ENCODE measurements at regions not wholly inside any gene's neighbourhood (a gene's known extent, or its start where the extent isn't known, plus 50 kb on each side); places are given as distances from the start of the nearest gene placed in this dataset.

- 91 to 94% methylated on average over 6 of the region's 6 CpGs for WGBS, 2 donors
- Histone ChIP-seq H3K4me1 (no peaks in the 10 kb centered on the region), H3K27ac (no peak overlapping the region), H3K36me3 (no peaks in the 10 kb centered on the region), H3K9me3 (no peaks in the 10 kb centered on the region), H3K4me3 (no peak overlapping the region), H3K27me3 (no peaks in the 10 kb centered on the region)
- DNase-seq (ENCODE audit: low spot score in 2 of 2): no peak
- no peak for TF ChIP-seq POLR2A (IDR thresholded peaks at IDR 0.05)
- no peak for TF ChIP-seq CTCF (IDR thresholded peaks at IDR 0.05)
These were observed 167.2 kb downstream of the LMO4 start for GRCh38 chr1:87495870-87496269.

GRCh38 chr1:87497380-87498203 lies 168.9 kb downstream of the LMO4 start:
- H3K9me3 ChIP-seq: no peaks in the 10 kb centered on the region
- H3K27ac ChIP-seq: no peak overlapping the region
- H3K4me3 ChIP-seq: no peak overlapping the region
- no peaks in the 10 kb centered on the region for H3K27me3 ChIP-seq
- H3K4me1 ChIP-seq: no peaks in the 10 kb centered on the region
- TF ChIP-seq POLR2A (IDR thresholded peaks at IDR 0.05) (no peak), CTCF (IDR thresholded peaks at IDR 0.05) (no peak)
- H3K36me3 ChIP-seq: no peaks in the 10 kb centered on the region
- no peak for DNase-seq (ENCODE audit: low spot score in 2 of 2)
- 83 to 94% methylated on average over 1 of the region's 1 CpG for WGBS, 2 donors

GRCh38 chr1:87501738-87502137 lies 173.1 kb downstream of the LMO4 start:
- 57 to 58% methylated on average over 2 of the region's 2 CpGs for WGBS, 2 donors
- no peaks in the 10 kb centered on the region for H3K4me1 ChIP-seq
- no peak for TF ChIP-seq EP300 (IDR thresholded peaks at IDR 0.05)
- TF ChIP-seq POLR2A (IDR thresholded peaks at IDR 0.05): no peak
- no peak overlapping the region for H3K27ac ChIP-seq
- H3K27me3 ChIP-seq: no peaks in the 10 kb centered on the region
- H3K36me3 ChIP-seq: no peaks in the 10 kb centered on the region
- H3K4me3 ChIP-seq: no peak overlapping the region
- no peak for DNase-seq (ENCODE audit: low spot score in 2 of 2)
- no peaks in the 10 kb centered on the region for H3K9me3 ChIP-seq

- 62 to 68% methylated on average over 9 of the region's 9 CpGs for WGBS, 2 donors
- H3K27ac ChIP-seq: no peak overlapping the region
These were observed 176.8 kb downstream of the LMO4 start for GRCh38 chr1:87505391-87505983.

GRCh38 chr1:87506147-87506546 lies 177.5 kb downstream of the LMO4 start:
- Histone ChIP-seq H3K27me3 (no peaks in the 10 kb centered on the region), H3K9me3 (no peaks in the 10 kb centered on the region), H3K36me3 (no peaks in the 10 kb centered on the region), H3K4me3 (no peak overlapping the region), H3K27ac (no peak overlapping the region), H3K4me1 (no peaks in the 10 kb centered on the region)
- TF ChIP-seq POLR2A (IDR thresholded peaks at IDR 0.05) (no peak), CTCF (IDR thresholded peaks at IDR 0.05) (no peak), EP300 (IDR thresholded peaks at IDR 0.05) (no peak)
- DNase-seq (ENCODE audit: low spot score in 2 of 2): no peak
- WGBS, 2 donors: 59 to 70% methylated on average over 8 of the region's 8 CpGs

More at GRCh38 chr1:87505391-87505983, 176.8 kb downstream of the LMO4 start:
- Histone ChIP-seq H3K4me3 (no peak overlapping the region), H3K9me3 (no peaks in the 10 kb centered on the region), H3K27me3 (no peaks in the 10 kb centered on the region), H3K4me1 (no peaks in the 10 kb centered on the region), H3K36me3 (no peaks in the 10 kb centered on the region)
- DNase-seq (ENCODE audit: low spot score in 2 of 2): no peak
- no peak for TF ChIP-seq EP300 (IDR thresholded peaks at IDR 0.05)
- no peak for TF ChIP-seq CTCF (IDR thresholded peaks at IDR 0.05)
- no peak for TF ChIP-seq POLR2A (IDR thresholded peaks at IDR 0.05)
